ENCODE measurements at regions not wholly inside any gene's neighbourhood (a gene's known extent, or its start where the extent isn't known, plus 50 kb on each side); places are given as distances from the start of the nearest gene placed in this dataset.

- no peak for TF ChIP-seq POLR2A (IDR thresholded peaks at IDR 0.05)
- TF ChIP-seq, protein P1, sequence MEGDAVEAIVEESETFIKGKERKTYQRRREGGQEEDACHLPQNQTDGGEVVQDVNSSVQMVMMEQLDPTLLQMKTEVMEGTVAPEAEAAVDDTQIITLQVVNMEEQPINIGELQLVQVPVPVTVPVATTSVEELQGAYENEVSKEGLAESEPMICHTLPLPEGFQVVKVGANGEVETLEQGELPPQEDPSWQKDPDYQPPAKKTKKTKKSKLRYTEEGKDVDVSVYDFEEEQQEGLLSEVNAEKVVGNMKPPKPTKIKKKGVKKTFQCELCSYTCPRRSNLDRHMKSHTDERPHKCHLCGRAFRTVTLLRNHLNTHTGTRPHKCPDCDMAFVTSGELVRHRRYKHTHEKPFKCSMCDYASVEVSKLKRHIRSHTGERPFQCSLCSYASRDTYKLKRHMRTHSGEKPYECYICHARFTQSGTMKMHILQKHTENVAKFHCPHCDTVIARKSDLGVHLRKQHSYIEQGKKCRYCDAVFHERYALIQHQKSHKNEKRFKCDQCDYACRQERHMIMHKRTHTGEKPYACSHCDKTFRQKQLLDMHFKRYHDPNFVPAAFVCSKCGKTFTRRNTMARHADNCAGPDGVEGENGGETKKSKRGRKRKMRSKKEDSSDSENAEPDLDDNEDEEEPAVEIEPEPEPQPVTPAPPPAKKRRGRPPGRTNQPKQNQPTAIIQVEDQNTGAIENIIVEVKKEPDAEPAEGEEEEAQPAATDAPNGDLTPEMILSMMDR (IDR thresholded peaks at IDR 0.05 in 4 of 5, conservative IDR thresholded peaks at IDR 0.05 in 1 of 5): no peak
These were observed 169.3 kb upstream of the FBXO11 start for GRCh38 chr2:48075631-48076030.
